HTR-8/SVneo (cell line): ENCODE measurements at regions not wholly inside any gene's neighbourhood (a gene's known extent, or its start where the extent isn't known, plus 50 kb on each side); places are given as distances from the start of the nearest gene placed in this dataset.

Experiments used
- DNase-seq: peaks from one replicate; pipeline ENCODE4 v3.0.0; 2011; ENCODE audit warnings: low spot score, mixed read lengths; ENCODE audit not compliant: insufficient read length
- FAIRE-seq: peaks from 2 replicates; lab custom pipeline; 2011; peaks lifted over from hg19 to GRCh38; lab: Jason Lieb, UNC

DNA sequence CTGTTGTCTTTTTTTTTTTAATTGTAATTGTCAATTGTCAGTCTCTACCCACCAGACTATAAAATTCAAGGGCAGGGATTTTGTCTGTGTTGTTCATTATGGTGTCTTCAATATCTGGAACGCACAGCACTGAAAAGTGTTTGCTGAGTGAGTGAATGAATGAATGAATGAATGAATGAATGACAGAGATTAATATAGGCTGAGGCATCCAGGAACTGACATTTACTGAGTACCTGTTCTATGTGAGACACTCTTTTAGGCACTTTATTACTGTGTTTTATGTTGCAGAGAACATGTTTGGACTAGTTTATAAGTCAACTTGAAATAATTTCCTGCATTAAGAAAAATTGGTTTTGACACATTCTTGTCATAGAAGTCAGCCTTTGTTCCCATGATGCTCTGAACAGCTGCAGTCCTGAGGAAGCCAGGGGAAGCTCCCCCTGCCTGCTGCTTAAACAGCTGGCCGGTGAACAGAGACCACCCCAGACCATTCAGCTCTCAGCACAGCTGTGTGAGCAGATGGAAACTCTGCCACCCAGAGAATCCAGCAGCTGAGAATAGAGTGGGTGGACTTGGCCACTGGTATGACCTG is 160.7 kb upstream of the CCND2 start:
- FAIRE-seq (no peak), DNase-seq (no peak)

DNA sequence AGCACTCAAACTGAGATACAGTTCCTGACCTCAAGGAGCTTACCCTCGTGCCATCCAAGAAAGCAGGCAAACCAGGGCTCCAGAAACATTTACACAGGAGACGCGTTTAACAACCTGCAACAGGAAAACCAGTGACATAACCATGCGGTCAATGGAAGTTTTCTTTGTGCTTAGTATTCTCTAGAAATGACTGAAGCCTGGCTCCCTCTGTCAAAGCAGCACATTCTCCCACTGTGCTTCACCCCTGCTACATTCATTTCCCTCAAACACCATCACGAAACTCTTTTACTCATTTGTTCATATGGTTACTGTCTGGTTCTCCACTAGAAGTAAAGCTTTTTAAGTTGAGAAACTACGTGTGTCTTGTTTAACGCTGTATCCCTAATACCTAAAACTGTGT is 161.3 kb upstream of the CCND2 start:
- FAIRE-seq (no peak), DNase-seq (no peak)

GRCh38 chr12:4111010-4111409 is 162.6 kb upstream of the CCND2 start:
- FAIRE-seq (no peak), DNase-seq (no peak)

DNA sequence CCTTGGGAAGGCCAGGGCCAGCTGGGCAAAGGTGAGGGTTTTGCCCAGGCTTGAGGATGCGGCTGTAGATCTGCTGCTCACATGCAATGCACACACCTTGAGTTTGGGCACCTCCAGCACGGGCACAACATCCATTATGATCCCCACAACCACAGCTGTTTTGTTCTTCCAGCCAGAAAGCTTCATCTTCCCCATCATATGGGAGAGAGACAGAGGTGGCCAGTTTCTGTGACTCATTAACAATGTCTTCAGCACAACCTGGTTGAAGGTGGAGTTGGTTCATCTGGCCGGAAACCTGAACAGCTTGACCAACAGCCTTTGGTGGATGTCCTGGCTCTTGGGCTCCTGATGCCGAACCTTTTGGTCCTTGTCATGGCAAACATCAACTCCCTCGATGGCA is 163.7 kb upstream of the CCND2 start:
- DNase-seq: no peak
- no peak for FAIRE-seq

DNA sequence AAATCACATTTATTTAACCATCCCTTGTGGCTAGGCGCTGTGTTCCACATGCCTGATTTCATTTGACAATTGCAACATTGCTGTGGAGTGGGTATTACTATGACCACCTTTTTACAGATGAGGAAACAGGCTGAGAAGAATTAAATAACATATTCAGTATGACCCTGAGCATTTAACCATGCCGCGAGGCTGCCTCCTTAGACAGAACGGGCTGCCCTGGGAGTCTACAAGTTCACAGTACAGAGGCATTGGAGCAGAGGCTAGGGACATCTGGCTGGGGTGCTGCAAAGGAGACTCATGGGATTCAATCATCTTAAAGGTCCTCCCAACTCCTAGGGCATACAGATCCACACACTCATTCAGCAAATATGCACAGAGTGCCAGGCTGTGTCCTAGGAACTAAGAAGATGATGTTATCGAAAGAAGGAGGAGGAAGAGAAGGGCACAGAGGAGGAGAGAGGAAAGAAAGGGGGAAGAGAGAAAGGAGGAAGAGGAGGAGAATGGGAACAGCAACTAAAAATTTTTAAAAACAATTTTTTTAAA is 164.7 kb upstream of the CCND2 start:
- DNase-seq (no peak), FAIRE-seq (no peak)

- FAIRE-seq (no peak), DNase-seq (no peak)
These were observed 165.5 kb upstream of the CCND2 start for GRCh38 chr12:4107911-4108697.

DNA sequence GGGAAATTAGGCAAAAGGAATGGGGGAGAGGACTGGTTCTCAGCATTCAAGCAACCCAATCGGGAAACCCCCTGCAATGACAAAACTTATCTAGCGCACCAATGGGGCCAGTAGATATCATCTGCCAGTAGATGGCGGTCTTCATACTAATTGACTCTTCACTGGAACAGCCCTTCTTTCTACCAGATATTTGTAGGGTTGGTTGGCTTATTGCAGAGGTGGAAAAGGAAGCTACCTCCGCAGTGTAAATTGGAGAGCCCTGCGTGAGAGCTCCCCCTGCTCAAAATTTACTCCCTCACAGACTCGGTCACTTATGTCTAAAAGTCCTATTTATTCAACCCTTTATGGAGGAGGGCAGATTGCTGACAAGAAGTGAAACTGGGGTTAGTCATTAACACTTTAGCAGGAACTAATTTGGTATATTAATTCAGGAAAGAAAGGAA is 166.1 kb upstream of the CCND2 start:
- DNase-seq: peak; percentile 79
- peak; percentile 40 for FAIRE-seq

DNA sequence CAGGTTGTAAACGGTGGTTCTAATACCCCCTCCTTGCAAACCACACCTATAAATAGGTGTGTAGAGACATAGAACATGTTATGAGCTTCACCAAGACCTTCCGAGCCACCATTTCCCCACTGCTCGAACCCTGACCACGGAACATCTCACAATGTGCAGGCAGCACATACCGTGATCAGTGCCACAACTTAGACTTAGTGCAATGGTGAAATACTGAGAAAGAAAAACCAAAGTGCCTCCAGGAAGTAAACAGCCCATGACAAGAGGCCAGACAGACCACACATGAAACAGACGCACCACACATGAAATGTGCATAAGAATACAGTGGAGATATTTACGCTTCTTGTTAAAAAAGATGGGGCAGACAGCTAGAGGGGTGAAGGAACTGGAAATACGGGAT is 166.9 kb upstream of the CCND2 start:
- no peak for DNase-seq
- peak; percentile 20 for FAIRE-seq

DNA sequence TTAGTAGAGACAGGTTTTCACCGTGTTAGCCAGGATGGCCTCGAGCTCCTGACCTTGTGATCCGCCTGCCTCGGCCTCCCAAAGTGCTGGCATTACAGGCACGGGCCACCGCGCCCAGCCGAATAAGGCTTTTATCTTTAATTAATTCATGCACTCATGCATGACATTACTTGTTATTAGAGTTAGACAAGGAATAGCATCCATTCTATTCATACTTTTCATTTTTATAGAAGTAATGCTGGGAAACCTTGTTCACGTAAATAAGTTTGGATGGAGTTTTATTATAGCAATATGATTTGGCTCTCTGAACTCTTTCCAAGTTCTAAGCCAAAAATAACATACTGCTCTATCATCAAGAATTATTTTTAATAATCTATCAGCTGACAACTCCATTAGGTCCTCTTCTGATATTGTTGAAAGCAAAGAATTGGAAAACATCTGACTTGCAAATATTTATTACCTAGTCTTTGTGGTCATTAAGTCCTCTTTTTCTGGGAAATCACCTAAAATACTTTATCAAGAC is 168.8 kb upstream of the CCND2 start:
- DNase-seq (no peak), FAIRE-seq (no peak)

GRCh38 chr12:4099276-4099675 is 174.3 kb upstream of the CCND2 start:
- no peak for FAIRE-seq
- no peak for DNase-seq

- FAIRE-seq: no peak
- DNase-seq: no peak
These were observed 182.4 kb upstream of the CCND2 start for GRCh38 chr12:4091016-4091743.

DNA sequence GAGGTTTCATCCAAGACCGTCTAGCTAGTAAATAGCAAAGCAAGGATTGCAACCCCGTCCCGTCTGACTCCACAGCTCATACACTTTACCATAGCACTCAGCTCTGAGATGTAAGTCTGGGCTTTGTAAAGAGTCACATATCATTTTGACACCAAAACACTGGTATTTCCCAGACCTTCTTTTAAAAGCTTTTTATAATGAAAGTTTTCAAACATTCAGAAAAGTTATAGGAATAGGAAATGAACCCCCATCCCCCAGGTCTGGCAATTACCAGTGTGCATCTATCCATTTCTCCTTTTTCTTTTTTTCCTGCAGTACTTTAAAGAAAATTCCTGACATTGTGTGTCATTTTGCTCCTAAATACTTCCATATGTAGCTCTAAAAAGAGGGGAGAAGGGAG is 183.6 kb upstream of the CCND2 start:
- no peak for DNase-seq
- no peak for FAIRE-seq

DNA sequence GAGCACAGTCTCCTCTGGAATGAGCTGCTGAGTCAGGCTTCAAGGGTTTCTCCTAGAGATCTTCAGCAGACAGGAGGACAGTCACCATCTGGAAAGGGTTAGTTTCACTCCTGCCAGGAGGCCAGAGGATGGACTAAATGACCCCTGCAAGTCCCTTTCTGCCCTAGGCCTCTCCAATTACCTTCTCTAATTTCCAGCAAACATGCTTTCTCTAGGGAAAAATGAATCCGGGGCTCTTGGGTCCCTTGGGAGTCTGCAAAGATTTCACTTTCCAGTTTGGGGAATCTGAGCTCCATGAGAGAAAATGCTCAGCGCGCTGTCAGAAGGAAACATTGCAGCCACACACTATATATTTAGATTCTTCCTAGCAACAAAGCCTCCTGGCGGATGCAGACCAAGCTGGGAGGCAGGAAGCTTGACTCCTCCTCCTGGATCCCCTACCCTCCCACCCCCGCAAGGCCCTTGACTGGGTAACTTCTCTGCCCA is 184.4 kb upstream of the CCND2 start:
- no peak for DNase-seq
- no peak for FAIRE-seq

- no peak for FAIRE-seq
These were observed 185.1 kb upstream of the CCND2 start for GRCh38 chr12:4088451-4088850.

GRCh38 chr12:4086481-4086880 is 187.1 kb upstream of the CCND2 start:
- DNase-seq: no peak
- no peak for FAIRE-seq

More at GRCh38 chr12:4088451-4088850, 185.1 kb upstream of the CCND2 start:
- no peak for DNase-seq

DNA sequence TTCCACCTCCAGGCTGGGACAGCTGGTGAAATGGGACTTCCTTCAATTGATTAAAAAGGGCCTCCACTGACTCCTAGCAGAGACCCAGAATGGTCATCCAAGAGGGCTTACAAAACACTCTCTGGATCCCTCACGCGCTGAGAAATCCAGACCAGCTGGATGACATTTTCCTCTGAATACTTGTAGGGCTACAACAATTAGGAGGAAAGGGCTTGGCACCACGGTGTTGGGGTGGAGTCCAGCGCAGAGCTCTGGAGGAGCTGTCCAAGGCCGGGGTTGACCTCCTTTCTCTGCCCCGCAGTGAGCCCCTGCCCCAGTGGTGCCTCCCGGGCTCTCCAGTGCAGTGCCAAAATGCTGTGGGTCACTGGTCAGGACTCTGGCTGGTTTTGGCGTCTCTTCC is 189.0 kb upstream of the CCND2 start:
- no peak for FAIRE-seq
- DNase-seq: no peak

DNA sequence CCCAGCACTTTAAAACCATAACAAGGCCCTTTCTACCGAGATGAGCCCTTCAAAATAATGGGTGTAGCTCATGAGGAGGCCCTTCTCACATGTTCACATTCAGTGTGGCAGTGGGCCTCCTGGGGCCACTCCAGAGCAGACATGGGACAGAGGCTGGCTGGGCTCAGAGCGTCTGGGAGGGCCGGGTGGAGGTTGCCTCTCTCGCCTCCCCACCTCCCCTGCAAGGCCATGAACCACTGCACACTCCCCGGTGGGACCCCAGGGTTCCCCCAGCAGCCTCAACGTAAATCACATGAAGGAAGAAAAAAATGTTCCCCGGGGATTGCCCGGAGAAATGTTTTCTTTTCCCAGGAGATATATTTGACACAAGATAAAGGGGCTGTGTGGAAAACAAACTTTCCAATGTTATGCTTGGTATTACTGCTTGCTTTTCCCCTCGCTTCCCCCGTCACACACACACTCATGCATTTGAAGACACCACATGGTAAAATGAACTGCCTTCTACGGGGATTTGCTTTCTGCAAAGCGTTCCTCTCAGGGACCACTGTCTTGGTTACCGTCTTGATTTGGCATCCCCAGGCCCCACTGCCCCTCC is 190.7 kb upstream of the CCND2 start:
- FAIRE-seq (no peak), DNase-seq (no peak)

- DNase-seq: no peak
- FAIRE-seq: no peak
These were observed 193.3 kb upstream of the CCND2 start for GRCh38 chr12:4080213-4080612.

DNA sequence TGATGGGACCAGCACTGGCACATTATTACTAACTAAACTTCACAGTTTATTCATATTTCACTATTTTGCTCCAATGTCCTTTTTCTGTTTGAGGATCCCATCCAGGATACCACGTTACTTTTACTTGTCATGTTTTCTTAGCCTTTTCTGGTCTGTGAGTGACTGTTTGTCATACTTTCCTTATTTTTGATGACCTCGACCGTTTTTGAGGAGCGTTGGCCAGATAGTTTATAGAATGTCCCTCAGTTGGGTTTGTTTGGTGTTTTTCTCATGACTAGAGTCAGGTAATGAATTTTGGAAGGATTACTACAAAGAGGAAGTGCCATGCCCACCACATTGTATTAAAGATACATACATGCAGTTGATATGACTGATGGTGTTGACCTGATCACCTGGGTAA is 199.4 kb upstream of the CCND2 start:
- FAIRE-seq: no peak
- DNase-seq: no peak

DNA sequence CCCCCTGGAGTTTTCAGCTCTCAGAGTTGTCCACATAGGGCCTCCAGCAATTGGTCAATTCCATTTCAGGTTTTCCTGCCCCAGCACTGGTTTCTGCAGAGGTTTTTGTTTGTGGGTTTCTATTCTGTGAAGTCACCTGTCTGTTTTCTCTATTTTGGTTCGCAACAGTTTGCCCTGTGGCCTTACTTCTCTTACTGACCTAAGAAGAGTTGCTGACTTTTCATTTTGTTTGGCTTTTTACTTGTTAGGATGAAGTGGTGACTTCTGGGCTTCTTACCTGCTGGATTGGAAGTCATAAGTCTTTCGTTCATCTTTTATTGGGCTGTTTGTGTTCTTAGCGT is 196.4 kb upstream of the PARP11 start:
- FAIRE-seq: no peak
- DNase-seq: no peak
